A549 (cell line): ENCODE measurements at regions not wholly inside any gene's neighbourhood (a gene's known extent, or its start where the extent isn't known, plus 50 kb on each side); places are given as distances from the start of the nearest gene placed in this dataset.

Experiments used
- ATAC-seq, 2 experiments: fragments of 200-7000 bp in 1 of 2; fragments of >200 bp in 1 of 2; cut with Nextera tagmentation in 1 of 2; cut with Tn5 transposase in 1 of 2; 3 replicates each; pipeline versions ENCODE4 v1.8.0 to v1.9.1; 2018 to 2020; ENCODE audit warnings: mild to moderate bottlenecking in 1 of 2, moderate library complexity in 1 of 2
- CTCF ChIA-PET: fragments of 300-600 bp; sonication (Branson Sonifier 250); formaldehyde crosslinking; extraction: SDS; loops from one replicate; lab custom pipeline; 2021; ENCODE audit warnings: antibody characterized with exemption, inconsistent platforms; lab: Yijun Ruan, JAX
- POLR2A ChIA-PET: fragments of 350-600 bp; formaldehyde crosslinking; extraction: SDS; loops from one replicate; lab custom pipeline; 2021; ENCODE audit warnings: antibody characterized with exemption, inconsistent platforms; lab: Yijun Ruan, JAX
- DNase-seq, 2 experiments: peaks; one replicate each; pipeline versions ENCODE4 v3.0.0 to v3.0.0-alpha.2; 2011 to 2016; ENCODE audit warnings: low read depth in 1 of 2, low spot score in 1 of 2
- FAIRE-seq: peaks from 2 replicates; lab custom pipeline; 2011; peaks lifted over from hg19 to GRCh38; lab: Jason Lieb, UNC
- H3K27ac ChIP-seq, 2 experiments: fragments of >200 bp; sonication (Bioruptor Twin); formaldehyde crosslinking; 3 replicates each; pipeline ENCODE4 v1.5.1; 2016 to 2017
- H3K4me1 ChIP-seq: fragments of >200 bp; sonication (Bioruptor Twin); formaldehyde crosslinking; 3 replicates; pipeline ENCODE4 v1.6.1; 2016
- H3K4me2 ChIP-seq: fragments of >200 bp; sonication (Bioruptor Twin); formaldehyde crosslinking; 3 replicates; pipeline ENCODE4 v1.6.1; 2016
- H3K4me3 ChIP-seq: fragments of >200 bp; sonication (Bioruptor Twin); formaldehyde crosslinking; 3 replicates; pipeline ENCODE4 v1.5.1; 2016
- H3K9me3 ChIP-seq: fragments of >200 bp; sonication (Bioruptor Twin); formaldehyde crosslinking; 3 replicates; pipeline ENCODE4 v1.6.1; 2016
- BHLHE40 ChIP-seq: IDR thresholded peaks from 2 replicates; pipeline ENCODE4 v1.6.1; 2012; ENCODE audit warnings: low read depth, low read length, inconsistent platforms
- CBX8 ChIP-seq: fragments of 200-600 bp; sonication (generic); IDR thresholded peaks from 2 replicates; pipeline ENCODE4 v1.6.1; 2016
- CHD2 ChIP-seq: fragments of 150-350 bp; IDR thresholded peaks from 2 replicates; pipeline ENCODE4 v1.6.1; 2014; ENCODE audit warnings: low read length; ENCODE audit not compliant: partially characterized antibody
- EP300 ChIP-seq, 2 experiments: fragments of >200 bp; sonication (Bioruptor Twin); formaldehyde crosslinking; IDR thresholded peaks; 2 replicates in 1 of 2; 3 replicates in 1 of 2; pipeline ENCODE4 v1.6.1; 2016 to 2017
- ESRRA ChIP-seq: fragments of 150-350 bp; IDR thresholded peaks from 2 replicates; pipeline ENCODE4 v1.6.1; 2014; ENCODE audit warnings: mild to moderate bottlenecking, low read length, borderline replicate concordance
- GATA3 ChIP-seq: IDR thresholded peaks from 2 replicates; pipeline ENCODE4 v1.6.1; 2012; ENCODE audit warnings: borderline replicate concordance
- HDAC2 ChIP-seq: fragments of 200-600 bp; sonication (generic); IDR thresholded peaks from 2 replicates; pipeline ENCODE4 v1.6.1; 2016
- HEYL ChIP-seq: fragments of 250-450 bp; sonication (Bioruptor Pico); IDR thresholded peaks from 2 replicates; pipeline ENCODE4 v1.8.0; 2021; ENCODE audit warnings: mild to moderate bottlenecking, moderate library complexity
- HOXA7 ChIP-seq: fragments of 250-450 bp; sonication (Bioruptor Pico); IDR thresholded peaks from 2 replicates; pipeline ENCODE4 v1.5.0; 2020; ENCODE audit warnings: mild to moderate bottlenecking, moderate library complexity
- HOXB5 ChIP-seq: fragments of 250-450 bp; sonication (Bioruptor Pico); IDR thresholded peaks from 2 replicates; pipeline ENCODE4 v1.5.0; 2020; ENCODE audit warnings: mild to moderate bottlenecking, moderate library complexity
- JUN ChIP-seq, 2 experiments: fragments of >200 bp; sonication (Bioruptor Twin); formaldehyde crosslinking; IDR thresholded peaks; 2 replicates in 1 of 2; 3 replicates in 1 of 2; pipeline ENCODE4 v1.6.1; 2016 to 2017
- JUNB ChIP-seq: fragments of >200 bp; sonication (Bioruptor Twin); formaldehyde crosslinking; IDR thresholded peaks from 2 replicates; pipeline ENCODE4 v1.6.1; 2016
- KDM1A ChIP-seq: fragments of 200-600 bp; sonication (generic); IDR thresholded peaks from 2 replicates; pipeline ENCODE4 v1.6.1; 2016; ENCODE audit warnings: low read depth, mild to moderate bottlenecking
- MAFK ChIP-seq: fragments of 450-650 bp; IDR thresholded peaks from 2 replicates; pipeline ENCODE4 v1.6.1; 2014; ENCODE audit not compliant: partially characterized antibody
- NFE2L2 ChIP-seq: fragments of 150-350 bp; conservative IDR thresholded peaks from 2 replicates; pipeline ENCODE4 v1.6.1; 2014; ENCODE audit warnings: low read length
- NR3C1 ChIP-seq: fragments of >200 bp; sonication (Bioruptor Twin); formaldehyde crosslinking; IDR thresholded peaks from 3 replicates; pipeline ENCODE4 v1.6.1; 2017
- POLR2AphosphoS2 ChIP-seq: conservative IDR thresholded peaks from 2 replicates; pipeline ENCODE4 v1.6.1; 2012; ENCODE audit warnings: low read length, improper control_type of control experiment, inconsistent platforms
- RAD21 ChIP-seq, 2 experiments: fragments of >200 bp in 1 of 2; sonication (Bioruptor Twin) in 1 of 2; formaldehyde crosslinking in 1 of 2; IDR thresholded peaks in 1 of 2; conservative IDR thresholded peaks in 1 of 2; 2 replicates in 1 of 2; 3 replicates in 1 of 2; pipeline ENCODE4 v1.6.1; 2012 to 2018; ENCODE audit warnings: inconsistent platforms in 1 of 2
- REST ChIP-seq: fragments of 200-600 bp; sonication (generic); IDR thresholded peaks from 2 replicates; pipeline ENCODE4 v1.6.1; 2016; ENCODE audit warnings: antibody characterized with exemption, mild to moderate bottlenecking, moderate library complexity
- RNF2 ChIP-seq: fragments of 200-600 bp; sonication (generic); IDR thresholded peaks from 2 replicates; pipeline ENCODE4 v1.6.1; 2016; ENCODE audit warnings: low read depth, mild to moderate bottlenecking, antibody characterized with exemption, moderate library complexity, borderline replicate concordance
- SMC3 ChIP-seq: fragments of >200 bp; sonication (Bioruptor Twin); formaldehyde crosslinking; IDR thresholded peaks from 3 replicates; pipeline ENCODE4 v1.6.1; 2018; ENCODE audit warnings: inconsistent platforms
- SREBF2 ChIP-seq: fragments of 450-650 bp; IDR thresholded peaks from 2 replicates; pipeline ENCODE4 v1.6.1; 2014; ENCODE audit warnings: mild to moderate bottlenecking, moderate library complexity
- TP53 ChIP-seq: fragments of 250-450 bp; sonication (Bioruptor Pico); IDR thresholded peaks from 2 replicates; pipeline ENCODE4 v1.5.0; 2021; ENCODE audit warnings: mild to moderate bottlenecking, moderate library complexity
- ZNF302 ChIP-seq: fragments of 250-450 bp; sonication (Bioruptor Pico); IDR thresholded peaks from 2 replicates; pipeline ENCODE4 v1.9.0; 2021; ENCODE audit warnings: inconsistent platforms, mild to moderate bottlenecking, moderate library complexity
- WGBS: methylation state at CpG from one replicate; pipeline ENCODE4 v1.1.6; 2017; ENCODE audit errors: missing lambda C conversion rate; 5-methylcytosine and 5-hydroxymethylcytosine counted together
- TF ChIP-seq, protein P1 (sequence below): fragments of >200 bp; sonication (Bioruptor Twin); formaldehyde crosslinking; IDR thresholded peaks from 3 replicates; pipeline ENCODE4 v1.6.1; 2016
- TF ChIP-seq, protein P2 (sequence below): fragments of 450-650 bp; IDR thresholded peaks from 2 replicates; pipeline ENCODE4 v1.6.1; 2014; ENCODE audit warnings: antibody characterized with exemption
- TF ChIP-seq, protein P3 (sequence below): fragments of 250-450 bp; sonication (Bioruptor Pico); IDR thresholded peaks from 2 replicates; pipeline ENCODE4 v1.5.0; 2021; ENCODE audit warnings: mild to moderate bottlenecking, moderate library complexity, borderline replicate concordance
- TF ChIP-seq, protein P4 (sequence below): IDR thresholded peaks from 2 replicates; pipeline ENCODE4 v1.6.1; 2012

- DNase-seq (no peak), ATAC-seq (no peak), FAIRE-seq (no peak)
- no peak overlapping the region for H3K4me3 ChIP-seq
- no peak overlapping the region for H3K27ac ChIP-seq
- TF ChIP-seq HDAC2 (no peak), RNF2 (no peak)
- POLR2A ChIA-PET: no interaction called here
- no peak overlapping the region for H3K4me2 ChIP-seq
- no peaks in the 10 kb centered on the region for H3K4me1 ChIP-seq
- no peaks in the 10 kb centered on the region; the same call in 2 of the 3 replicates for H3K9me3 ChIP-seq
- CTCF ChIA-PET: no interaction called here
Measured at GRCh38 chr3:144831955-144832716, 860.5 kb downstream of the DIPK2A start.

- Histone ChIP-seq H3K4me2 (no peak overlapping the region), H3K9me3 (no peaks in the 10 kb centered on the region), H3K27ac (no peak overlapping the region), H3K4me3 (no peak overlapping the region), H3K4me1 (no peaks in the 10 kb centered on the region)
- TF ChIP-seq RAD21 (conservative IDR thresholded peaks at IDR 0.05 in 1 of 2, IDR thresholded peaks at IDR 0.05 in 1 of 2): no peak
- TF ChIP-seq NR3C1: no peak
- TF ChIP-seq, protein P1, sequence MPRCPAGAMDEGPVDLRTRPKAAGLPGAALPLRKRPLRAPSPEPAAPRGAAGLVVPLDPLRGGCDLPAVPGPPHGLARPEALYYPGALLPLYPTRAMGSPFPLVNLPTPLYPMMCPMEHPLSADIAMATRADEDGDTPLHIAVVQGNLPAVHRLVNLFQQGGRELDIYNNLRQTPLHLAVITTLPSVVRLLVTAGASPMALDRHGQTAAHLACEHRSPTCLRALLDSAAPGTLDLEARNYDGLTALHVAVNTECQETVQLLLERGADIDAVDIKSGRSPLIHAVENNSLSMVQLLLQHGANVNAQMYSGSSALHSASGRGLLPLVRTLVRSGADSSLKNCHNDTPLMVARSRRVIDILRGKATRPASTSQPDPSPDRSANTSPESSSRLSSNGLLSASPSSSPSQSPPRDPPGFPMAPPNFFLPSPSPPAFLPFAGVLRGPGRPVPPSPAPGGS: no peak
- TF ChIP-seq CBX8: no peak
- TF ChIP-seq POLR2AphosphoS2: no peak
- TF ChIP-seq SREBF2: no peak
- no peak for TF ChIP-seq BHLHE40
- TF ChIP-seq HDAC2: no peak
- TF ChIP-seq JUN (IDR thresholded peaks at IDR 0.05): no peak
- TF ChIP-seq, protein P2, sequence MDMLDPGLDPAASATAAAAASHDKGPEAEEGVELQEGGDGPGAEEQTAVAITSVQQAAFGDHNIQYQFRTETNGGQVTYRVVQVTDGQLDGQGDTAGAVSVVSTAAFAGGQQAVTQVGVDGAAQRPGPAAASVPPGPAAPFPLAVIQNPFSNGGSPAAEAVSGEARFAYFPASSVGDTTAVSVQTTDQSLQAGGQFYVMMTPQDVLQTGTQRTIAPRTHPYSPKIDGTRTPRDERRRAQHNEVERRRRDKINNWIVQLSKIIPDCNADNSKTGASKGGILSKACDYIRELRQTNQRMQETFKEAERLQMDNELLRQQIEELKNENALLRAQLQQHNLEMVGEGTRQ: no peak
- TF ChIP-seq, protein P3, sequence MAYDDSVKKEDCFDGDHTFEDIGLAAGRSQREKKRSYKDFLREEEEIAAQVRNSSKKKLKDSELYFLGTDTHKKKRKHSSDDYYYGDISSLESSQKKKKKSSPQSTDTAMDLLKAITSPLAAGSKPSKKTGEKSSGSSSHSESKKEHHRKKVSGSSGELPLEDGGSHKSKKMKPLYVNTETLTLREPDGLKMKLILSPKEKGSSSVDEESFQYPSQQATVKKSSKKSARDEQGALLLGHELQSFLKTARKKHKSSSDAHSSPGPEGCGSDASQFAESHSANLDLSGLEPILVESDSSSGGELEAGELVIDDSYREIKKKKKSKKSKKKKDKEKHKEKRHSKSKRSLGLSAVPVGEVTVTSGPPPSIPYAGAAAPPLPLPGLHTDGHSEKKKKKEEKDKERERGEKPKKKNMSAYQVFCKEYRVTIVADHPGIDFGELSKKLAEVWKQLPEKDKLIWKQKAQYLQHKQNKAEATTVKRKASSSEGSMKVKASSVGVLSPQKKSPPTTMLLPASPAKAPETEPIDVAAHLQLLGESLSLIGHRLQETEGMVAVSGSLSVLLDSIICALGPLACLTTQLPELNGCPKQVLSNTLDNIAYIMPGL (CRISPR knock-in tag): no peak
- no peak for TF ChIP-seq HOXA7 (CRISPR knock-in tag)
- no peak for TF ChIP-seq SMC3
- TF ChIP-seq CHD2: no peak
- TF ChIP-seq HOXB5 (CRISPR knock-in tag): no peak
- no peak for TF ChIP-seq ESRRA
- TF ChIP-seq HEYL (CRISPR knock-in tag): no peak
- no peak for TF ChIP-seq EP300 (IDR thresholded peaks at IDR 0.05)
- no peak for TF ChIP-seq TP53
- TF ChIP-seq JUNB: no peak
- no peak for DNase-seq
- ATAC-seq: no peak
- 13% methylated on average over 2 of the region's 2 CpGs for WGBS
- no peak for FAIRE-seq
- POLR2A ChIA-PET: no interaction called here
- CTCF ChIA-PET: no interaction called here
Measured at GRCh38 chr3:144839991-144840390, 868.4 kb downstream of the DIPK2A start.

DNA sequence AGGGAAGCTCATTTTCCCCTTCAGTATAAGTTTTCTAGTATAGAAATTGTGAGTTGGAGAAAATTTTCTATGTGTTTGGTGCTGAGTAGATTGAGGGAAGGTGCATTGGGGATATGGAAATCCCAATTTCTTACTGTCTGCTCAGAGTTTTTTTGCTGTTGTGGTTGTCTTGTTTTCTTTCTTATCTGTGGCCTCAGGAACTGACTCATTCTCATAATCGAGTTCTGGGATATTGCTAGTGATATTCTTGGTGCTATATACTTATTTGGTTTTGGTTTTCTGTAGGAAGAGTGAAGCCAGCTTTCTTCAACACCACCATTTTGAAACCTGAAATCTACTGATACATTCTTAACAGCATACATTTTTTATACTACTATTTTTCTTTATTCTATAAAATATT lies 869.2 kb downstream of the DIPK2A start:
- no peak overlapping the region for H3K27ac ChIP-seq
- no peak for ATAC-seq
- CTCF ChIA-PET: no interaction called here
- H3K4me3 ChIP-seq: no peak overlapping the region
- FAIRE-seq: no peak
- no peak for DNase-seq
- H3K4me2 ChIP-seq: no peak overlapping the region
- POLR2A ChIA-PET: no interaction called here
- no peaks in the 10 kb centered on the region for H3K4me1 ChIP-seq
- H3K9me3 ChIP-seq: no peaks in the 10 kb centered on the region
- WGBS: 0% methylated on average over 1 of the region's 1 CpG
- TF ChIP-seq GATA3: no peak
- TF ChIP-seq NFE2L2: no peak
- TF ChIP-seq ZNF302 (CRISPR knock-in tag): no peak
- TF ChIP-seq REST: no peak
- no peak for TF ChIP-seq HEYL (CRISPR knock-in tag)
- TF ChIP-seq KDM1A: no peak
- no peak for TF ChIP-seq JUNB
- TF ChIP-seq, protein P4, sequence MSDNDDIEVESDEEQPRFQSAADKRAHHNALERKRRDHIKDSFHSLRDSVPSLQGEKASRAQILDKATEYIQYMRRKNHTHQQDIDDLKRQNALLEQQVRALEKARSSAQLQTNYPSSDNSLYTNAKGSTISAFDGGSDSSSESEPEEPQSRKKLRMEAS: no peak
- TF ChIP-seq MAFK: no peak
